Esophagus squamous epithelium (tissue), 4 donors: ENCODE measurements at regions not wholly inside any gene's neighbourhood (a gene's known extent, or its start where the extent isn't known, plus 50 kb on each side); places are given as distances from the start of the nearest gene placed in this dataset.

Experiments used
- CTCF ChIP-seq, 6 experiments: fragments of 450-650 bp in 4 of 6; fragments of 200-600 bp in 2 of 6; sonication (generic) in 2 of 6; IDR thresholded peaks; one replicate each; pipeline ENCODE4 v1.5.1; 2016 to 2019; ENCODE audit warnings: antibody characterized with exemption in 6 of 6, mild to moderate bottlenecking in 4 of 6, moderate library complexity in 4 of 6
- POLR2A ChIP-seq, 4 donors: fragments of 450-650 bp; IDR thresholded peaks; one replicate each; pipeline ENCODE4 v1.6.1; 2017; ENCODE audit warnings: antibody characterized with exemption in 4 of 4, mild to moderate bottlenecking in 4 of 4, moderate library complexity in 3 of 4

- TF ChIP-seq POLR2A (IDR thresholded peaks at IDR 0.05) (no peak), CTCF (IDR thresholded peaks at IDR 0.05) (no peak)
Observed at GRCh38 chr1:4084446-4084845, 184.4 kb upstream of the C1orf174 start.
